SK-N-SH treated with all-trans-retinoic acid at 6 μM for 48 hours (cell line): ENCODE measurements at regions not wholly inside any gene's neighbourhood (a gene's known extent, or its start where the extent isn't known, plus 50 kb on each side); places are given as distances from the start of the nearest gene placed in this dataset.

Source experiments
- ATAC-seq: fragments of 200-7000 bp; cut with Tn5 transposase; 3 replicates; pipeline ENCODE4 v1.9.1; 2020; ENCODE audit warnings: mild to moderate bottlenecking, moderate library complexity
- ARNTL ChIP-seq: fragments of 450-650 bp; formaldehyde crosslinking; IDR thresholded peaks from 2 replicates; pipeline ENCODE4 v1.5.0; 2020; ENCODE audit warnings: low read depth, mild to moderate bottlenecking, moderate library complexity, borderline replicate concordance
- BACH2 ChIP-seq: fragments of 250-450 bp; sonication (Bioruptor Pico); IDR thresholded peaks from 2 replicates; pipeline ENCODE4 v1.9.0; 2021; ENCODE audit warnings: mild to moderate bottlenecking, borderline replicate concordance
- CREB5 ChIP-seq: fragments of 250-450 bp; sonication (Bioruptor Pico); IDR thresholded peaks from 2 replicates; pipeline ENCODE4 v1.5.1; 2020; ENCODE audit warnings: low read depth, mild to moderate bottlenecking, moderate library complexity
- CSRNP3 ChIP-seq: fragments of 250-450 bp; sonication (Bioruptor Pico); IDR thresholded peaks from 2 replicates; pipeline ENCODE4 v1.5.1; 2021; ENCODE audit warnings: mild to moderate bottlenecking, moderate library complexity
- ESRRG ChIP-seq: fragments of 250-450 bp; sonication (Bioruptor Pico); IDR thresholded peaks from 2 replicates; pipeline ENCODE4 v1.6.1; 2021; ENCODE audit warnings: mild to moderate bottlenecking
- GLIS3 ChIP-seq: fragments of 250-450 bp; sonication (Bioruptor Pico); IDR thresholded peaks from 2 replicates; pipeline ENCODE4 v1.5.0; 2020; ENCODE audit warnings: mild to moderate bottlenecking, moderate library complexity
- PATZ1 ChIP-seq: fragments of 250-450 bp; sonication (Bioruptor Pico); IDR thresholded peaks from 2 replicates; pipeline ENCODE4 v1.8.0; 2020; ENCODE audit warnings: mild to moderate bottlenecking, moderate library complexity, borderline replicate concordance
- POU6F1 ChIP-seq: fragments of 250-450 bp; sonication (Bioruptor Pico); IDR thresholded peaks from 2 replicates; pipeline ENCODE4 v1.8.0; 2021; ENCODE audit warnings: low read depth, mild to moderate bottlenecking, moderate library complexity, borderline replicate concordance
- PPARA ChIP-seq: fragments of 250-450 bp; sonication (Bioruptor Pico); IDR thresholded peaks from 2 replicates; pipeline ENCODE4 v1.5.0; 2020; ENCODE audit warnings: mild to moderate bottlenecking, borderline replicate concordance
- RARB ChIP-seq: fragments of 250-450 bp; sonication (Bioruptor Pico); IDR thresholded peaks from 2 replicates; pipeline ENCODE4 v1.8.0; 2021; ENCODE audit warnings: mild to moderate bottlenecking, moderate library complexity
- SNAI2 ChIP-seq: fragments of 250-450 bp; sonication (Bioruptor Pico); IDR thresholded peaks from 2 replicates; pipeline ENCODE4 v1.5.0; 2020; ENCODE audit warnings: mild to moderate bottlenecking, moderate library complexity
- TCF4 ChIP-seq: fragments of 250-450 bp; sonication (Bioruptor Pico); IDR thresholded peaks from 2 replicates; pipeline ENCODE4 v1.8.0; 2021; ENCODE audit warnings: mild to moderate bottlenecking, moderate library complexity, borderline replicate concordance
- TSHZ2 ChIP-seq: fragments of 250-450 bp; sonication (Bioruptor Pico); IDR thresholded peaks from 2 replicates; pipeline ENCODE4 v1.5.0; 2020; ENCODE audit warnings: mild to moderate bottlenecking, moderate library complexity
- ZC3H10 ChIP-seq: fragments of 250-450 bp; sonication (Bioruptor Pico); IDR thresholded peaks from 2 replicates; pipeline ENCODE4 v1.5.1; 2021; ENCODE audit warnings: mild to moderate bottlenecking, moderate library complexity
- ZFP3 ChIP-seq: fragments of 250-450 bp; sonication (Bioruptor Pico); IDR thresholded peaks from 2 replicates; pipeline ENCODE4 v1.5.0; 2020; ENCODE audit warnings: mild to moderate bottlenecking, moderate library complexity
- ZFP30 ChIP-seq: fragments of 450-650 bp; formaldehyde crosslinking; IDR thresholded peaks from 2 replicates; pipeline ENCODE4 v1.5.0; 2022; ENCODE audit warnings: mild to moderate bottlenecking, moderate library complexity
- ZNF565 ChIP-seq: fragments of 450-650 bp; formaldehyde crosslinking; conservative IDR thresholded peaks from 2 replicates; pipeline ENCODE4 v1.5.0; 2020; ENCODE audit warnings: low read depth, mild to moderate bottlenecking, moderate library complexity
- ZNF70 ChIP-seq: fragments of 450-650 bp; formaldehyde crosslinking; IDR thresholded peaks from 2 replicates; pipeline ENCODE4 v1.5.0; 2020; ENCODE audit warnings: mild to moderate bottlenecking, moderate library complexity
- ZNF8 ChIP-seq: fragments of 450-650 bp; formaldehyde crosslinking; IDR thresholded peaks from 2 replicates; pipeline ENCODE4 v1.5.0; 2020; ENCODE audit warnings: mild to moderate bottlenecking, moderate library complexity

GRCh38 chr18:40577239-40577980 is 1377.6 kb upstream of the PIK3C3 start:
- TF ChIP-seq ZFP3 (CRISPR knock-in tag) (no peak), ESRRG (no peak), ZNF8 (CRISPR knock-in tag) (no peak), ZNF70 (CRISPR knock-in tag) (no peak), PPARA (no peak), ZFP30 (CRISPR knock-in tag) (no peak), SNAI2 (CRISPR knock-in tag) (no peak), ZC3H10 (CRISPR knock-in tag) (no peak), CREB5 (no peak), PATZ1 (CRISPR knock-in tag) (no peak), POU6F1 (CRISPR knock-in tag) (no peak), ARNTL (CRISPR knock-in tag) (no peak), TSHZ2 (no peak), TCF4 (no peak)
- TF ChIP-seq, all 23 proteins: peak for 0
- peak; percentile 36; the same call in 2 of the 3 replicates for ATAC-seq

GRCh38 chr18:40576507-40577115 is 1378.4 kb upstream of the PIK3C3 start:
- no peak for ATAC-seq
- TF ChIP-seq BACH2 (CRISPR knock-in tag) (no peak), POU6F1 (CRISPR knock-in tag) (no peak), CSRNP3 (CRISPR knock-in tag) (no peak), SNAI2 (CRISPR knock-in tag) (no peak), ZNF565 (no peak), ZNF70 (CRISPR knock-in tag) (no peak), TSHZ2 (no peak), ZFP3 (CRISPR knock-in tag) (no peak), RARB (CRISPR knock-in tag) (no peak), ARNTL (CRISPR knock-in tag) (no peak), ZFP30 (CRISPR knock-in tag) (no peak), PPARA (no peak), ZC3H10 (CRISPR knock-in tag) (no peak), CREB5 (no peak), ZNF8 (CRISPR knock-in tag) (no peak), GLIS3 (CRISPR knock-in tag) (no peak), PATZ1 (CRISPR knock-in tag) (no peak)
- TF ChIP-seq, all 23 proteins: peak for 0
